Adrenal gland (tissue), 5 donors: ENCODE measurements at regions not wholly inside any gene's neighbourhood (a gene's known extent, or its start where the extent isn't known, plus 50 kb on each side); places are given as distances from the start of the nearest gene placed in this dataset.

Experiments
- CTCF ChIP-seq, 6 experiments: fragments of 450-650 bp in 4 of 6; fragments of 200-600 bp in 2 of 6; sonication (generic) in 1 of 6; IDR thresholded peaks; 1 replicate in 5 of 6; 2 replicates in 1 of 6; pipeline versions ENCODE4 v1.5.1 to v1.8.0; 2016 to 2021; ENCODE audit warnings: antibody characterized with exemption in 6 of 6, mild to moderate bottlenecking in 2 of 6, moderate library complexity in 1 of 6
- POLR2A ChIP-seq, 2 donors: fragments of 450-650 bp; IDR thresholded peaks; one replicate each; pipeline ENCODE4 v1.6.1; 2017; ENCODE audit warnings: antibody characterized with exemption in 2 of 2, mild to moderate bottlenecking in 2 of 2, moderate library complexity in 1 of 2
- donor health status: DM: no; HTN: no; CAD: no.

DNA sequence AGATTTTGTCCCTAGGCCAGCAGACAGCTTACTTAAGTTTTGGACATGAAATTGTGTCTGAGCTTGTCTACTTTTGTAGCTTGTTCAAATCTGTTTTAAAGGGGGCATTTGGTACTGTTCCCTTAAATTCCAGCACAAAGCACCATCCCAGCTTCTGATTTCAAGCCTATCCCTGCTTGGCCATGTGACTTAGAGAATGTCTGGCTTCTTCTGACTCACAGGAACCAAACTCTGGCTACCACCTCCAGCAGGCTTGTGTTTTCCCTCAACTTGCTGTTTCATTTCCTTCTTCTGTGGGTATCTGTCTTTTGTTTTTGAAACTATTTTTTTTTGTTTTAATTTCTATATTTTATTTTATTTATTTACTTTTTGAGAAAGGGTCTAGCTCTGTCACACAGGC lies 97.9 kb upstream of the FZD8 start:
- TF ChIP-seq CTCF (IDR thresholded peaks at IDR 0.05) (no peak), POLR2A (IDR thresholded peaks at IDR 0.05) (no peak)
